ENCODE measurements at regions not wholly inside any gene's neighbourhood (a gene's known extent, or its start where the extent isn't known, plus 50 kb on each side); places are given as distances from the start of the nearest gene placed in this dataset.

- H3K9me3 ChIP-seq, result no peaks in the 10 kb centered on the region
- no peaks in the 10 kb centered on the region for H3K4me1 ChIP-seq
- H3K27me3 ChIP-seq, result peaks cover 0 to 14% (median 6%) of the 10 kb centered on the region in 3 donors
- 83 to 84% methylated on average over 14 of the region's 14 CpGs for whole genome bisulfite sequencing, 2 donors
- TF ChIP-seq CTCF (IDR thresholded peaks at IDR 0.05) (no peak), EP300 (IDR thresholded peaks at IDR 0.05) (no peak), POLR2AphosphoS5 (IDR thresholded peaks at IDR 0.05) (no peak), POLR2A (IDR thresholded peaks at IDR 0.05) (no peak)
- no peak for DNase-seq
- intact Hi-C loops (cut with DNase I), result no loop called here
- H3K36me3 ChIP-seq, result no peaks in the 10 kb centered on the region
- no peak overlapping the region for H3K27ac ChIP-seq
- no peak overlapping the region for H3K4me3 ChIP-seq
Observed at GRCh38 chr22:48984639-48985038, 843.0 kb downstream of the BRD1 start.

- Histone ChIP-seq H3K36me3 (no peaks in the 10 kb centered on the region), H3K4me3 (no peak overlapping the region), H3K4me1 (no peaks in the 10 kb centered on the region), H3K9me3 (no peaks in the 10 kb centered on the region), H3K27me3 (peaks cover 0 to 32% (median 6%) of the 10 kb centered on the region in 3 donors), H3K27ac (no peak overlapping the region)
- no peak for TF ChIP-seq CTCF (IDR thresholded peaks at IDR 0.05)
- no peak for TF ChIP-seq POLR2A (IDR thresholded peaks at IDR 0.05)
- no peak for TF ChIP-seq POLR2AphosphoS5 (IDR thresholded peaks at IDR 0.05)
- no peak for TF ChIP-seq EP300 (IDR thresholded peaks at IDR 0.05)
- 83 to 90% methylated on average over 10 of the region's 10 CpGs for WGBS, 2 donors
- DNase-seq, result no peak
- intact Hi-C loops (cut with DNase I), result no loop called here
Observed at GRCh38 chr22:48982321-48982905, 845.3 kb downstream of the BRD1 start.

- WGBS, 2 donors, result 66 to 77% methylated on average over 20 of the region's 20 CpGs
- intact Hi-C loops (cut with DNase I), result no loop called here
- H3K4me1 ChIP-seq, result no peaks in the 10 kb centered on the region
- H3K36me3 ChIP-seq, result no peaks in the 10 kb centered on the region
- no peak for DNase-seq
- H3K27ac ChIP-seq, result no peak overlapping the region
- no peaks in the 10 kb centered on the region for H3K9me3 ChIP-seq
- no peak overlapping the region for H3K4me3 ChIP-seq
- H3K27me3 ChIP-seq, result peaks cover 0 to 39% (median 6%) of the 10 kb centered on the region in 3 donors
- no peak for TF ChIP-seq EP300 (IDR thresholded peaks at IDR 0.05)
- no peak for TF ChIP-seq CTCF (IDR thresholded peaks at IDR 0.05)
Observed at GRCh38 chr22:48981371-48982061, 846.2 kb downstream of the BRD1 start.

GRCh38 chr22:48980918-48981317, 846.8 kb downstream of the BRD1 start:
- Histone ChIP-seq H3K36me3 (no peaks in the 10 kb centered on the region), H3K9me3 (no peaks in the 10 kb centered on the region), H3K27ac (no peak overlapping the region), H3K27me3 (peaks cover 0 to 39% (median 6%) of the 10 kb centered on the region in 3 donors), H3K4me1 (no peaks in the 10 kb centered on the region), H3K4me3 (no peak overlapping the region)
- 62 to 72% methylated on average over 10 of the region's 10 CpGs for WGBS, 2 donors
- DNase-seq, result no peak
- intact Hi-C loops (cut with DNase I), result no loop called here
- TF ChIP-seq POLR2A (IDR thresholded peaks at IDR 0.05), result no peak
- no peak for TF ChIP-seq EP300 (IDR thresholded peaks at IDR 0.05)
- TF ChIP-seq CTCF (IDR thresholded peaks at IDR 0.05), result no peak
- TF ChIP-seq POLR2AphosphoS5 (IDR thresholded peaks at IDR 0.05), result no peak
